Upper lobe of left lung (tissue), 4 donors: ENCODE measurements at regions not wholly inside any gene's neighbourhood (a gene's known extent, or its start where the extent isn't known, plus 50 kb on each side); places are given as distances from the start of the nearest gene placed in this dataset.

Experiments
- EP300 ChIP-seq, 4 donors: sonication (generic); formaldehyde crosslinking; IDR thresholded peaks; one replicate each; pipeline ENCODE4 v1.5.1; 2017; ENCODE audit warnings: antibody characterized with exemption in 4 of 4, control low read depth in 2 of 4
- POLR2A ChIP-seq, 4 donors: fragments of 450-650 bp; IDR thresholded peaks; one replicate each; pipeline ENCODE4 v1.5.1; 2016 to 2017; ENCODE audit warnings: antibody characterized with exemption in 4 of 4, mild to moderate bottlenecking in 2 of 4
- POLR2AphosphoS5 ChIP-seq, 2 donors: sonication (generic); formaldehyde crosslinking; IDR thresholded peaks; one replicate each; pipeline ENCODE4 v1.5.1; 2017; ENCODE audit warnings: antibody characterized with exemption in 2 of 2
- TF ChIP-seq, protein P1 (sequence below), 6 experiments: fragments of 450-650 bp in 4 of 6; fragments of 200-600 bp in 2 of 6; sonication (generic) in 2 of 6; IDR thresholded peaks; one replicate each; pipeline ENCODE4 v1.5.1; 2016 to 2019; ENCODE audit warnings: antibody characterized with exemption in 6 of 6

DNA sequence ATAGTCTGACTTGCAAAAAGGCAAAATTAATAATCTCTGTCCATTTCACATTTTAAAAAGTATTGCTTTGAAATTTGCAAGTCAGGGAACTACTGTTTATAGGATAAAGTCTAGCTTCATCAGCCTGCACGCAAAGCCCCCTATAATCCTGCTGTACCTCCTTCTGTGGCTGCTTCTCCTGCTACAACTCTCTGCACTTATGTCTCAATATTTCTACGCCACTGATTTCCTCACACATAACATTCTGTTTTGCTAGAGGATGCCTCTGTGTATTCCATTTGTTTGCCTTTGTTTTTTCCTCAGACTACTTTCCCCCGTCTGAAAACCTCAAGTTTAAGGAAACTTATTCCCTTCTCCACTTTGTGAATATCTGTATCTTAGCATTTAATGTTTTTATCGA lies 389.9 kb downstream of the RFC3 start:
- TF ChIP-seq, protein P1, sequence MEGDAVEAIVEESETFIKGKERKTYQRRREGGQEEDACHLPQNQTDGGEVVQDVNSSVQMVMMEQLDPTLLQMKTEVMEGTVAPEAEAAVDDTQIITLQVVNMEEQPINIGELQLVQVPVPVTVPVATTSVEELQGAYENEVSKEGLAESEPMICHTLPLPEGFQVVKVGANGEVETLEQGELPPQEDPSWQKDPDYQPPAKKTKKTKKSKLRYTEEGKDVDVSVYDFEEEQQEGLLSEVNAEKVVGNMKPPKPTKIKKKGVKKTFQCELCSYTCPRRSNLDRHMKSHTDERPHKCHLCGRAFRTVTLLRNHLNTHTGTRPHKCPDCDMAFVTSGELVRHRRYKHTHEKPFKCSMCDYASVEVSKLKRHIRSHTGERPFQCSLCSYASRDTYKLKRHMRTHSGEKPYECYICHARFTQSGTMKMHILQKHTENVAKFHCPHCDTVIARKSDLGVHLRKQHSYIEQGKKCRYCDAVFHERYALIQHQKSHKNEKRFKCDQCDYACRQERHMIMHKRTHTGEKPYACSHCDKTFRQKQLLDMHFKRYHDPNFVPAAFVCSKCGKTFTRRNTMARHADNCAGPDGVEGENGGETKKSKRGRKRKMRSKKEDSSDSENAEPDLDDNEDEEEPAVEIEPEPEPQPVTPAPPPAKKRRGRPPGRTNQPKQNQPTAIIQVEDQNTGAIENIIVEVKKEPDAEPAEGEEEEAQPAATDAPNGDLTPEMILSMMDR (IDR thresholded peaks at IDR 0.05), result no peak
- TF ChIP-seq POLR2AphosphoS5 (IDR thresholded peaks at IDR 0.05) (no peak), POLR2A (IDR thresholded peaks at IDR 0.05) (no peak), EP300 (IDR thresholded peaks at IDR 0.05) (no peak)
